Heart right ventricle (tissue), 16 donors: ENCODE measurements at regions not wholly inside any gene's neighbourhood (a gene's known extent, or its start where the extent isn't known, plus 50 kb on each side); places are given as distances from the start of the nearest gene placed in this dataset.

Experiments used
- ATAC-seq, 8 donors: fragments of 200-7000 bp; cut with Tn5 transposase; one replicate each; pipeline ENCODE4 v1.9.1; 2020; ENCODE audit warnings: mild to moderate bottlenecking in 8 of 8, moderate library complexity in 8 of 8, moderate number of reproducible peaks in 1 of 8
- DNase-seq, 2 donors: peaks; one replicate each; pipeline ENCODE4 v3.0.0-alpha.2; 2020
- H3K27ac ChIP-seq, 10 donors: fragments of 200-600 bp; sonication (generic) in 2 of 10; one replicate each; pipeline versions ENCODE4 v1.5.0 to v1.8.0; 2020 to 2022; ENCODE audit warnings: mild to moderate bottlenecking in 3 of 10
- H3K27me3 ChIP-seq, 7 donors: fragments of 200-600 bp; one replicate each; pipeline ENCODE4 v1.8.0; 2021 to 2022; ENCODE audit warnings: mild to moderate bottlenecking in 2 of 7
- H3K36me3 ChIP-seq, 9 donors: fragments of 200-600 bp; sonication (generic) in 1 of 9; one replicate each; pipeline versions ENCODE4 v1.5.0 to v1.8.0; 2020 to 2022; ENCODE audit warnings: mild to moderate bottlenecking in 2 of 9
- H3K4me1 ChIP-seq, 9 donors: fragments of 200-600 bp; sonication (generic) in 1 of 9; one replicate each; pipeline versions ENCODE4 v1.5.0 to v1.8.0; 2020 to 2022; ENCODE audit warnings: mild to moderate bottlenecking in 4 of 9
- H3K4me3 ChIP-seq, 10 donors: fragments of 200-600 bp; sonication (generic) in 2 of 10; one replicate each; pipeline versions ENCODE4 v1.5.0 to v1.8.0; 2020 to 2022; ENCODE audit warnings: mild to moderate bottlenecking in 7 of 10, moderate library complexity in 2 of 10
- H3K9me3 ChIP-seq, 11 donors: fragments of 200-600 bp in 10 of 11; sonication (generic) in 2 of 11; one replicate each; pipeline versions ENCODE4 v1.5.0 to v1.8.0; 2013 to 2022; ENCODE audit warnings: mild to moderate bottlenecking in 2 of 11, control low read depth in 1 of 11, moderate library complexity in 1 of 11
- WGBS, 2 donors: extraction: QIAGEN DNeasy Blood & Tissue Kit; methylation state at CpG; one replicate each; pipeline ENCODE4 v1.1.7; 2013; ENCODE audit warnings: inconsistent platforms in 1 of 2; 5-methylcytosine and 5-hydroxymethylcytosine counted together
- intact Hi-C, 10 donors: fragments of 100-400 bp; cut with DNase I; formaldehyde crosslinking; loops; one replicate each; pipeline versions ENCODE4 v1.11.1 to v1.14.2; 2022
- TF ChIP-seq, protein P1 (sequence below), 9 donors: fragments of 200-600 bp; sonication (generic) in 2 of 9; IDR thresholded peaks; one replicate each; pipeline versions ENCODE4 v1.5.0 to v1.8.0; 2021 to 2022; ENCODE audit warnings: antibody characterized with exemption in 9 of 9, mild to moderate bottlenecking in 5 of 9, moderate library complexity in 1 of 9
- donor health status: Arrhythmogenic right ventricular cardiomyopathy.
- donor health status: ischemic (EF 13 %, LVEDD 7.1; RV severe dilation, severe dysfunction).
- donor health status: healthy with polysubstance abuse.
- donor health status: DM: no; HTN: yes; CAD: no.
- donor health status: DM: no; HTN: no; CAD: no.
- donor health status: ischemic (EF 25% LVEDD 6.9; RV normal size, moderate dysfunction).
- donor health status: ischemic (EF 25% LVEDD 5.7; RV mildly dilated, moderate dysfunction).
- donor health status: healthy.
- donor health status: DM: yes; HTN: yes; CAD: no.
- donor health status: Ischemic cardiomyopathy.
- donor health status: ischemic (EF 35%, LVEDD 5.7; RV mildly dilated, moderate dysfunction).
- donor health status: nonischemic (EF 11% LVEDD 7.7; RV severe dilation, severe dysfunction).
- donor health status: DM: yes; HTN: yes; CAD: no.
- donor health status: PGD.
- donor health status: ischemic (EF 29% LVEDD 5.4; RV normal size, mild dysfunction).
- donor health status: nonischemic (EF 23%, LVEDD 6.1; RV moderate dilation, normal function).

DNA sequence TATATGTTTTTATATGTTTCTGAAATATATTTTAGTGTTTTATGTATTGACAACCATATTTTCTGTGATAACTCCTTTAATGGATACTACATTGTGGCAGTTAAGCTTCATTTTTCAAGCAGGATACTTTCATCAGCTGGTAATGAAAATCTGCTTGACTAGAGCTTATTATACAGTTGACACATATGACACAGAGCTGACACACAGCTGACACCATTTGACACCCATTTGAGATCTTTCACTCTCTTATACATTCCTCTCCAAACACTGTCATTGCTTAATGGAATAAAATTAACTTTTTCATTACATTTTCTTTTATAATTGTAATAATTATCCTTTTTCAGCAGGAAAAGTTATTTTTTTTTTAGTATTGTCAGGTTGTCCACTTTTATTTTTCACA, 561.1 kb upstream of the NDST4 start:
- no peaks in the 10 kb centered on the region for H3K36me3 ChIP-seq
- no peaks in the 10 kb centered on the region for H3K27me3 ChIP-seq
- H3K9me3 ChIP-seq, result peaks cover 0 to 20% (median 0%) of the 10 kb centered on the region in 11 donors
- DNase-seq (no peak), ATAC-seq (no peak)
- TF ChIP-seq, protein P1, sequence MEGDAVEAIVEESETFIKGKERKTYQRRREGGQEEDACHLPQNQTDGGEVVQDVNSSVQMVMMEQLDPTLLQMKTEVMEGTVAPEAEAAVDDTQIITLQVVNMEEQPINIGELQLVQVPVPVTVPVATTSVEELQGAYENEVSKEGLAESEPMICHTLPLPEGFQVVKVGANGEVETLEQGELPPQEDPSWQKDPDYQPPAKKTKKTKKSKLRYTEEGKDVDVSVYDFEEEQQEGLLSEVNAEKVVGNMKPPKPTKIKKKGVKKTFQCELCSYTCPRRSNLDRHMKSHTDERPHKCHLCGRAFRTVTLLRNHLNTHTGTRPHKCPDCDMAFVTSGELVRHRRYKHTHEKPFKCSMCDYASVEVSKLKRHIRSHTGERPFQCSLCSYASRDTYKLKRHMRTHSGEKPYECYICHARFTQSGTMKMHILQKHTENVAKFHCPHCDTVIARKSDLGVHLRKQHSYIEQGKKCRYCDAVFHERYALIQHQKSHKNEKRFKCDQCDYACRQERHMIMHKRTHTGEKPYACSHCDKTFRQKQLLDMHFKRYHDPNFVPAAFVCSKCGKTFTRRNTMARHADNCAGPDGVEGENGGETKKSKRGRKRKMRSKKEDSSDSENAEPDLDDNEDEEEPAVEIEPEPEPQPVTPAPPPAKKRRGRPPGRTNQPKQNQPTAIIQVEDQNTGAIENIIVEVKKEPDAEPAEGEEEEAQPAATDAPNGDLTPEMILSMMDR (IDR thresholded peaks at IDR 0.05), result no peak
- no peaks in the 10 kb centered on the region for H3K4me1 ChIP-seq
- intact Hi-C loops, result no loop called here
- H3K4me3 ChIP-seq, result no peak overlapping the region
- H3K27ac ChIP-seq, result no peak overlapping the region

DNA sequence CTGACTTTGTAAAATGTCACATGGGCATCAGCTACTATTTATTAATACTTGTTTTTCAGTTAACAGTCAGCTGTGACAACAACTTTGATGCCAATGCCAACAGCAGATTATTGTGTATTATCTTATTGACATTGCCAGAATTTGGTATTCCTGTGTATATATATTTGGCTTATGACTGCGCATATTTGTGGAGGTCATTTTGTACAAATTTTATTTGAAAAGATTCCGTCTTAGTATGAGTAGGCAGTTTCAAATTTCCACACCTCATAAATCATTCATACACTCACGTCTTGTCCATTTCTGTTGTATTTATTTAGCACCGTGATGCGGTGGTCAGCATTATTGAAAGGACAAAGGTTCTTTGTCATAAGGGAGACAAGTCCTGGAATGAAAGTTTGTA, 558.2 kb upstream of the NDST4 start:
- DNase-seq, result no peak
- intact Hi-C loops, result no loop called here

GRCh38 chr4:115670930-115671329, 557.5 kb upstream of the NDST4 start:
- Histone ChIP-seq H3K4me1 (no peaks in the 10 kb centered on the region), H3K4me3 (no peak overlapping the region), H3K27ac (no peak overlapping the region), H3K36me3 (no peaks in the 10 kb centered on the region), H3K27me3 (no peaks in the 10 kb centered on the region), H3K9me3 (peaks cover 0 to 2% (median 0%) of the 10 kb centered on the region in 11 donors)
- intact Hi-C loops, result no loop called here
- DNase-seq (no peak), ATAC-seq (no peak)
- 74 to 80% methylated on average over 2 of the region's 2 CpGs for WGBS, 2 donors
- TF ChIP-seq, protein P1 (IDR thresholded peaks at IDR 0.05), result no peak

More for the DNA sequence above, 558.2 kb upstream of the NDST4 start:
- ATAC-seq, result no peak
- H3K27me3 ChIP-seq, result no peaks in the 10 kb centered on the region
- H3K9me3 ChIP-seq, result no peaks in the 10 kb centered on the region
- no peaks in the 10 kb centered on the region for H3K36me3 ChIP-seq
- no peak overlapping the region for H3K4me3 ChIP-seq
- TF ChIP-seq, protein P1 (IDR thresholded peaks at IDR 0.05), result no peak
- no peaks in the 10 kb centered on the region for H3K4me1 ChIP-seq
- H3K27ac ChIP-seq, result no peak overlapping the region
- WGBS, 2 donors, result 64 to 71% methylated on average over 5 of the region's 5 CpGs

- TF ChIP-seq, protein P1 (IDR thresholded peaks at IDR 0.05), result no peak
- H3K27me3 ChIP-seq, result no peaks in the 10 kb centered on the region
- H3K36me3 ChIP-seq, result no peaks in the 10 kb centered on the region
- DNase-seq (no peak), ATAC-seq (no peak)
- 62 to 79% methylated on average over 1 of the region's 1 CpG for WGBS, 2 donors
- H3K9me3 ChIP-seq, result peaks cover 0 to 2% (median 0%) of the 10 kb centered on the region in 11 donors
- intact Hi-C loops, result no loop called here
- H3K4me1 ChIP-seq, result no peaks in the 10 kb centered on the region
- H3K27ac ChIP-seq, result no peak overlapping the region
- H3K4me3 ChIP-seq, result no peak overlapping the region
Measured at GRCh38 chr4:115668396-115668795, 555.0 kb upstream of the NDST4 start.

GRCh38 chr4:115664285-115664684, 550.9 kb upstream of the NDST4 start:
- WGBS, 2 donors, result 44 to 50% methylated on average over 9 of the region's 9 CpGs
- Histone ChIP-seq H3K4me1 (no peaks in the 10 kb centered on the region), H3K9me3 (peaks cover 0 to 2% (median 0%) of the 10 kb centered on the region in 11 donors), H3K36me3 (no peaks in the 10 kb centered on the region), H3K27ac (no peak overlapping the region), H3K27me3 (no peaks in the 10 kb centered on the region), H3K4me3 (no peak overlapping the region)
- DNase-seq, result no peak
- TF ChIP-seq, protein P1 (IDR thresholded peaks at IDR 0.05), result no peak
- intact Hi-C loops, result no loop called here
- ATAC-seq, result no peak
